ENCODE measurements at regions not wholly inside any gene's neighbourhood (a gene's known extent, or its start where the extent isn't known, plus 50 kb on each side); places are given as distances from the start of the nearest gene placed in this dataset.

DNA sequence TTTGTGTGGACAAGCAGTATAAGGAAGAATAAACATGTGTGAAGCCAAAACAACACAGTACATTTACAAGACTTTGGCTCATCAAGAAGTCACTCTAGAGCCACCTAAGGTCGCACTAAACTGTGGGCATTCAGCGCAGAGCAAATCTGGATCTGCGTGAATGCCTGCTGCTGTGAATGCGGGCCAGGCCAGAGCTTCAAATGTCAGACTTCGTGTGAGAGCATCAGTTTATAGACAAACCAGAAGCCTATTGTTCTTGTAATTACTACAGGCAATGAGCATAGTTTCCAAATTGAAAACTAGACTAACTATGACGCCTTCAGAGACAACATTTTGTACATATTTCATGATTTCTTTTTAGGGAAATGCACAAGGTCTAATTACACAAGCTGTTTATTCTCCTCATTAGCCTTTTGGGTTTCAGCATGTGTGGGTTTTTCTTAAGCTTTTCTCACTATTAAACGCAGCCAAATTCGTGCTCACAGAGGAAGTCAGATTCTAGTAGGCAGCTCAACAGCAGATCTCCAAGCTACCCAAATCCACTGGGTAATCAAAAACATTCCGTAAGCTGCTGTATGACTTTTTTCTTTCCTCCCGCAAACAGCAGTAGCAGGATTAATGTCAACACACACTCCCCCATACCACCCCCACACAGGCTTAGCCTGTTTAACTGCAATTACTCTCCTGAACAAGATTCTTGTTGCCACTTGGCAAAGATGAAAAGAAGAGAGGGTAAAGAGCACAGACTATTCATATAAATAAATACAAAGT lies 84.5 kb upstream of the SETMAR start:
- intact Hi-C loops (cut with micrococcal nuclease), result no loop called here
- Mint-ChIP-seq H3K4me3 (no peak overlapping the region), H3K27ac (no peak overlapping the region), H3K4me1 (peaks cover 25% of the 10 kb centered on the region), H3K9me3 (peaks cover 7 to 21% (median 12%) of the 10 kb centered on the region in 7 donors), H3K36me3 (no peaks in the 10 kb centered on the region), H3K27me3 (ENCODE audit: low read depth in 3 of 3) (peaks cover 0 to 1% (median 0%) of the 10 kb centered on the region in 3 donors)
- peaks cover 6 to 7% of the 10 kb centered on the region in 2 donors for H3K4me1 ChIP-seq (ENCODE audit: control insufficient read depth in 1 of 2, insufficient read depth in 2 of 2, low read length in 2 of 2)
- no peak overlapping the region for H3K27ac ChIP-seq (ENCODE audit: low read depth in 1 of 2, low read length in 2 of 2)
- no peaks in the 10 kb centered on the region for H3K9me3 ChIP-seq (replicated peaks in 1 of 2; ENCODE audit: control insufficient read depth in 1 of 2, insufficient read depth in 1 of 2, low read length in 2 of 2)
- H4K20me1 ChIP-seq (ENCODE audit: insufficient read depth, low read length), result no peaks in the 10 kb centered on the region
- H3K27me3 ChIP-seq (ENCODE audit: control insufficient read depth in 2 of 2, insufficient read depth in 2 of 2, low read length in 2 of 2), result no peaks in the 10 kb centered on the region
- H3K4me2 ChIP-seq (replicated peaks; ENCODE audit: extremely low read depth, low read length, poor library complexity, severe bottlenecking), result no peak overlapping the region
- H3K4me3 ChIP-seq (replicated peaks in 1 of 3; ENCODE audit: low read depth in 2 of 3, low read length in 3 of 3), result no peak overlapping the region
- 89% methylated on average over 9 of the region's 10 CpGs for WGBS (ENCODE audit: insufficient coverage)
- H3K36me3 ChIP-seq (replicated peaks in 1 of 2; ENCODE audit: control insufficient read depth in 1 of 2, insufficient read depth in 2 of 2, low read length in 2 of 2), result no peaks in the 10 kb centered on the region
- no peak overlapping the region for H3K9ac ChIP-seq (ENCODE audit: insufficient read depth, low read length, poor library complexity, severe bottlenecking)
- no peak overlapping the region for H2AFZ ChIP-seq (ENCODE audit: insufficient read depth, low read depth, low read length, poor library complexity, severe bottlenecking)
- H3K79me2 ChIP-seq (ENCODE audit: insufficient read depth, low read length), result no peaks in the 10 kb centered on the region
- TF ChIP-seq CTCF (IDR thresholded peaks at IDR 0.05), result no peak
- no peak for DNase-seq

DNA sequence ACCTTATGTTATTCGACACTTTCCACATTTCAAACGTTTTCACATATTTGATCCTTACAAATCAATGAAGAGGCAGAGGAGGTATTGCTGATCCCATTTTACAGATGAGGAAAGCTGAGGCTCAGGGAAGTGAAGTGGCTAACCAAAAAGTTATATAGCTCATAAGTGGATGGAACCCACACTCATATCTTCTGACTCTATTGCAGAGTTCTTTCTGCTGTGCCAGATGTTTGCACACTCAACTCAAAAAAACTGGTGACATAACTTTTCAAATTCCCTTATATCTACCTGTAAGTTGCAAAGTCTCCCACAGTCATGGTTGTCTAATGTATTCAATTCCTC lies 84.0 kb upstream of the SETMAR start:
- Histone ChIP-seq H2AFZ (ENCODE audit: insufficient read depth, low read depth, low read length, poor library complexity, severe bottlenecking) (no peak overlapping the region), H3K4me1 (ENCODE audit: control insufficient read depth in 1 of 2, insufficient read depth in 2 of 2, low read length in 2 of 2) (peaks cover 6 to 7% of the 10 kb centered on the region in 2 donors), H3K27me3 (ENCODE audit: control insufficient read depth in 2 of 2, insufficient read depth in 2 of 2, low read length in 2 of 2) (no peaks in the 10 kb centered on the region), H3K79me2 (ENCODE audit: insufficient read depth, low read length) (no peaks in the 10 kb centered on the region), H3K4me3 (replicated peaks in 1 of 3; ENCODE audit: low read depth in 2 of 3, low read length in 3 of 3) (no peak overlapping the region), H4K20me1 (ENCODE audit: insufficient read depth, low read length) (no peaks in the 10 kb centered on the region), H3K36me3 (replicated peaks in 1 of 2; ENCODE audit: control insufficient read depth in 1 of 2, insufficient read depth in 2 of 2, low read length in 2 of 2) (no peaks in the 10 kb centered on the region), H3K9ac (ENCODE audit: insufficient read depth, low read length, poor library complexity, severe bottlenecking) (no peak overlapping the region), H3K4me2 (replicated peaks; ENCODE audit: extremely low read depth, low read length, poor library complexity, severe bottlenecking) (no peak overlapping the region), H3K27ac (ENCODE audit: low read depth in 1 of 2, low read length in 2 of 2) (no peak overlapping the region), H3K9me3 (replicated peaks in 1 of 2; ENCODE audit: control insufficient read depth in 1 of 2, insufficient read depth in 1 of 2, low read length in 2 of 2) (no peaks in the 10 kb centered on the region)
- intact Hi-C loops (cut with micrococcal nuclease), result no loop called here
- DNase-seq, result no peak
- TF ChIP-seq CTCF (IDR thresholded peaks at IDR 0.05), result no peak
- no peak overlapping the region for H3K4me3 Mint-ChIP-seq
- peaks cover 0 to 1% (median 0%) of the 10 kb centered on the region in 3 donors for H3K27me3 Mint-ChIP-seq (ENCODE audit: low read depth in 3 of 3)
- peaks cover 26% of the 10 kb centered on the region for H3K4me1 Mint-ChIP-seq
- WGBS (ENCODE audit: insufficient coverage), result no CpG with 5 or more reads among the region's 2 CpGs
- no peak overlapping the region for H3K27ac Mint-ChIP-seq
- peaks cover 3 to 17% (median 9%) of the 10 kb centered on the region in 7 donors for H3K9me3 Mint-ChIP-seq
- no peaks in the 10 kb centered on the region for H3K36me3 Mint-ChIP-seq
